ENCODE measurements at regions not wholly inside any gene's neighbourhood (a gene's known extent, or its start where the extent isn't known, plus 50 kb on each side); places are given as distances from the start of the nearest gene placed in this dataset.

GRCh38 chr3:14329116-14329830, 73.1 kb upstream of the SLC6A6 start:
- no peak overlapping the region for H2BK15ac ChIP-seq (ENCODE audit: low read depth, low read length)
- ChIA-PET CTCF (interaction anchor here (0.6 kb wide), 1 partner anchor 119 kb away, joined by 5 read pairs; no protein-coding TSS in a partner anchor), POLR2A (ENCODE audit: unreplicated experiment) (no interaction called here)
- H3K56ac ChIP-seq (ENCODE audit: extremely low read depth, insufficient read depth, low read length) = no peak overlapping the region
- H3K9ac ChIP-seq (ENCODE audit: low read depth, low read length) = no peak overlapping the region
- no peak for TF ChIP-seq MAZ (IDR thresholded peaks at IDR 0.05; ENCODE audit: borderline replicate concordance, low read depth, low read length)
- TF ChIP-seq USF2 (IDR thresholded peaks at IDR 0.05; ENCODE audit: low read depth, low read length) = no peak
- no peak for TF ChIP-seq RCOR1 (IDR thresholded peaks at IDR 0.05; ENCODE audit: insufficient replicate concordance, low read length)
- TF ChIP-seq BHLHE40 (IDR thresholded peaks at IDR 0.05; ENCODE audit: low read depth, low read length) = no peak
- no peak for TF ChIP-seq ELK1 (IDR thresholded peaks at IDR 0.05; ENCODE audit: borderline replicate concordance, low read depth, low read length)
- no peak overlapping the region for H2BK5ac ChIP-seq (ENCODE audit: low read depth, low read length, poor library complexity, severe bottlenecking)
- H3K36me3 ChIP-seq (ENCODE audit: control insufficient read depth, insufficient read depth, low read length) = no peaks in the 10 kb centered on the region
- no peak overlapping the region for H3K4ac ChIP-seq (ENCODE audit: low read depth, low read length)
- no peak overlapping the region for H3K4me3 ChIP-seq (ENCODE audit: insufficient read depth, low read depth, low read length)
- H2AFZ ChIP-seq (replicated peaks; ENCODE audit: low read length, poor library complexity) = no peak overlapping the region
- H2BK20ac ChIP-seq (ENCODE audit: low read depth, low read length) = no peak overlapping the region
- H2BK120ac ChIP-seq (ENCODE audit: low read depth, low read length) = no peak overlapping the region
- ATAC-seq (ENCODE audit: low read depth) = peak; percentile 71
- in situ Hi-C loops (cut with MboI; ENCODE audit: low sequenced_read_pairs) = no loop called here
- no peaks in the 10 kb centered on the region for H4K20me1 ChIP-seq (ENCODE audit: insufficient read depth, low read length)
- no peak overlapping the region for H4K5ac ChIP-seq (ENCODE audit: low read depth, low read length)
- H3K23ac ChIP-seq (ENCODE audit: low read depth, low read length) = no peak overlapping the region
- H3K9me3 ChIP-seq (ENCODE audit: control insufficient read depth, insufficient read depth, low read length) = no peaks in the 10 kb centered on the region
- H4K8ac ChIP-seq (ENCODE audit: low read depth in 2 of 2, low read length in 2 of 2) = no peak overlapping the region
- H4K91ac ChIP-seq (ENCODE audit: insufficient read depth, low read depth, low read length) = no peak overlapping the region
- no TSS peak for BruUV-seq (replicated peaks)
- no CpG with 5 or more reads among the region's 11 CpGs for WGBS, 2 experiments (ENCODE audit: extremely low coverage in 2 of 2, insufficient read length in 1 of 2)
- H3K79me1 ChIP-seq (ENCODE audit: low read depth in 1 of 2, low read length in 2 of 2) = no peaks in the 10 kb centered on the region
- dilution Hi-C loops (cut with HindIII; ENCODE audit: low sequenced_read_pairs, unreplicated experiment) = no loop called here
- no peaks in the 10 kb centered on the region; the same call in 1 of the 2 replicates for H3K9me1 ChIP-seq (ENCODE audit: insufficient read depth, low read length)
- no peaks in the 10 kb centered on the region; the same call in 1 of the 2 replicates for H3K4me1 ChIP-seq (ENCODE audit: control insufficient read depth, insufficient read depth, low read length)
- H2AK5ac ChIP-seq (ENCODE audit: low read depth, low read length) = no peak overlapping the region
- H3K14ac ChIP-seq (replicated peaks; ENCODE audit: low read depth, low read length) = no peak overlapping the region
- H3K27ac ChIP-seq (ENCODE audit: insufficient read depth, low read length) = no peak overlapping the region
- H2AK9ac ChIP-seq (replicated peaks; ENCODE audit: low read depth, low read length, poor library complexity) = no peak overlapping the region
- H3K18ac ChIP-seq (ENCODE audit: low read depth, low read length) = no peak overlapping the region
- no peak overlapping the region for H3K4me2 ChIP-seq (ENCODE audit: low read depth, low read length)
- H3K27me3 ChIP-seq (ENCODE audit: control insufficient read depth, insufficient read depth, low read length) = no peaks in the 10 kb centered on the region
- peak; percentile 56 for DNase-seq
- intact Hi-C loops (cut with micrococcal nuclease) = no loop called here
